HG02852 (cell line): ENCODE measurements at regions not wholly inside any gene's neighbourhood (a gene's known extent, or its start where the extent isn't known, plus 50 kb on each side); places are given as distances from the start of the nearest gene placed in this dataset.

Experiments used
- ATAC-seq: cut with Tn5 transposase; IDR thresholded peaks from one replicate; pipeline ENCODE4 v1.9.1; 2021; ENCODE audit warnings: mild to moderate bottlenecking, moderate library complexity; ENCODE audit not compliant: unreplicated experiment

GRCh38 chr15:66941791-66942190 is 123.6 kb upstream of the SMAD3 start:
- no peak for ATAC-seq

- ATAC-seq, result no peak
Observed at GRCh38 chr15:66942649-66943390, 122.6 kb upstream of the SMAD3 start.

DNA sequence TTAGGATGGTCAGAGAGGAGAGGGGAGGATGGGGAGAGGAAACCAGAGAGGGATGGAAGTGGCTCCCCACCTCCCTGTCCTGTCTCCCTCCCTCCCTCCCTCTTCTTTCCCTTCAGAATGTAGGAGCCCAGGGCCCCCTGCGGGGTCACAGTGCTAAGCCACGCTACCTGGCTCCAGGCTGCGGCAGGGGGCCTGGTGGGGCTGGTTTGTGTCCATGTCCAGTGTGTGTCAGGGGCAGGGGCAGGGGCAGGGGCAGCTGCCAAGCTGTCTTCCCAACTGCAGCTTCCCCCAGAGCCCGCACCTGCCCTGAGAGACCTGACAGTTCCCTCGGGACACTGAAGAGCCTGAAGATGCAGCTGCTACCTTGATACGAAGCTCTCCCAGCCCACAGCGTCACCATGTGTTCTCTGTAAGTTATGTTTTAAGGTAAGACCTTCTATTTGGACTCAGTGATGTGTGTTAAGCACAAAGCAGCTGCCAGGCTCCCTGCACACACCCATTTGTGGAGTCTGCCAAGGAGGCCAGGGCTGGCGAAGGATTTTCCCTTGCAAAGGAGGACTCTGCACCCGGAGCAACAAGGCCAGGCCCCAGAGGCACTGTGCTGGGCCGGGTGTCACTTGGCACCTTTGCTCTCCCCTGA is 121.8 kb upstream of the SMAD3 start:
- no peak for ATAC-seq

GRCh38 chr15:66944121-66944520 is 121.3 kb upstream of the SMAD3 start:
- no peak for ATAC-seq

DNA sequence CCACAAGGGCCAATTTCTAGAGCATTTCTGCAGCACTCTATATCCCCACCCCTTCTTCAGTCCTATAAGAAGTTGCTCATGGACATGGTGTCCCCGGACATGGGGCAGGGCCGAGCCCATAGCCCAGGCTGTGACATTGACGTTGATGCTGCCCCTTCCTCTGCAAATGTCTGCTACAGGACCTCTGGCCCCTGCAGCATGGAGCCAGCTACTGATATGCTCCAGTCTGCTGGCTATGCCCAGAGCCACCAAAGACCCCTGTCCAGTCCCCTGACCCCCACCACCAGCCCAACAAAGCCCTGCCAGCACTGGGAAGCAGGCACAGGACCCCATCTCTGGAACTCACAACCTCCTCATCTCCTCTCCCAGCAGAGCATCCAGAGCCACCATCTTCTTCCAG is 120.1 kb upstream of the SMAD3 start:
- no peak for ATAC-seq

- no peak for ATAC-seq
Observed at GRCh38 chr15:66945842-66946241, 119.6 kb upstream of the SMAD3 start.

DNA sequence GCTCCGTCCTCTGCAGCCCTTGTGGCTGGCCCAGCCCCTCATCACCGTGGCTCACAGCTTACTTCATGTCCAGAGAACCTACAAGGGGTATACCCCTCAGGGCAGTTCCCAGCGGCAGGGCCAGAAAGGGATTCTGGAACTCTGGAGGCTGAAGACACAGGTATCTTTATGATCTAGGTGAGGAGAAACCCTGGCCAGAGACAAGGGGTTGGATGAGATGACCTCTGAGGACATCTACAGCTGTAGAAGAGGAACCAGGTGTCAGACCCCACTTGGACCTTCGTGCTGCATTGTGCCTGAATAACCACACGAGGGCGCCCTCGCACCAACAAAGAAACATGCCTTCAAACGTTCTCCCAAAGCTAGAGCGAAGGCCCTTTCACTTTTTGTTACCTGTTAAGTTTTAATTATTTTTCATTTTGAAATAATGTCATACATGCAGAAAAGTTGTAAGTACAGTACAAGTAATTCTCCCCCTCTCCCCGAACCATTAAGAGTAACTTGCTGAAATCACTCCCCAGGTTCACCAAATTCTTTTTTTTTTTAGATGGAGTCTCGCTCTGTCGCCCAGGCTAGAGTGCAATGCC is 118.7 kb upstream of the SMAD3 start:
- no peak for ATAC-seq

DNA sequence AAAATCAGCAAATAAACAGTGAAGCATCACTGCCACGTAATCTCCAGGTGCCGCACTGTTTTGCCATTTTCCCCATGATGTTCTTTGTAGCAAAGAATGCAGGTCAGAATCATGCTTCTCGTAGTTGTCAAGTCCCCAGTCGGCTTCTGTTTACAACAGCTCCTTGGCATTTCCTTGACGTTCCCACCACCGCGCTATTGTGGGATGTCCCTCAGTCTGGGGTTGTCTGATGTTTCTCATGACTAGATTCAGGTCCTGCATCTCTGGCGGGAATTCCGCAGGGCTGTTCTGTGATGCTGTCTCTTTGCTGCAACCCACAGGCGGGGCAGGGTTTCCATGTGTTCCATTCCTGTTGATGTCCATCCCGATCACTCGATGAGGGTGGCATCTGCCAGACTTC is 117.9 kb upstream of the SMAD3 start:
- ATAC-seq, result no peak

DNA sequence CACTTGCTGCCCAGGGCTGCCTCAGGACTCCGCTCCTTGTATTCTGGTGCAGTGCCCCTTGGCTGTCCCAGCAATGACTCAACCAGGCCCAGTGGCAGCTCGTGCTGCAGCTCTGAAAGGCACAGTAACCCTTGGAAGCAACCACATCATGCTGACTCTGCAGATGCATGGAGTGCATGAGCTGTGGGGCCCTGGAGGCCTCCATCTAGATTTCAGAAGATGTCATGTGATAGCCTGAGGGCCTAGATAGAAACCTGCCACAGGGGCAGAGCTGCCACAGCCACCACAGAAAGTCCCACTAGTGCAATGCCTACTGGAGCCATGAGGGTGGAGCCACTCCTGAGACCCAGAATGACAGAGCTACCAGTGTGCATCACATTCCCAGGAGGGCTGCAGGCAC is 117.1 kb upstream of the SMAD3 start:
- ATAC-seq, result no peak

DNA sequence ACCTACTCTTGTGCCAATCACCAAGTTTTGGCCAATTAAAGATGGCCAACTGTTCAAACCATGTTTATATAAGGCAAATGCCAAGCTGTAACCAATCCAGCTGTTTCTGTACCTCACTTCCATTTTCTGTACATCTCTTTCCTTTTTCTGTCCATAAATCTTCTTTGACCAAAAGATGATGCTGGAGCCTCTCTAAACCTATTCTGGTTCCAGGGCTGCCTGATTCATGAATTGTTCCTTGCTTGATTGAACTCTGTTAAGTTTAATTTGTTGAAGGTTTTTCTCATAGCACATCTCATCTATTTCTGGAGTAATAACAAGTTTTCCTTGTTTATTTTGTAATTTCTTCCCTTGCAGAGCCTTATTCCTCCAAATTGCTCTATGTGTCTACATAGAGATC is 115.3 kb upstream of the SMAD3 start:
- ATAC-seq, result no peak

GRCh38 chr15:66951531-66952320 is 113.7 kb upstream of the SMAD3 start:
- no peak for ATAC-seq

GRCh38 chr15:66952756-66953522 is 112.5 kb upstream of the SMAD3 start:
- no peak for ATAC-seq

- no peak for ATAC-seq
Observed at GRCh38 chr15:66953523-66954229, 111.7 kb upstream of the SMAD3 start.

- no peak for ATAC-seq
Observed at GRCh38 chr15:66954601-66955000, 110.8 kb upstream of the SMAD3 start.

DNA sequence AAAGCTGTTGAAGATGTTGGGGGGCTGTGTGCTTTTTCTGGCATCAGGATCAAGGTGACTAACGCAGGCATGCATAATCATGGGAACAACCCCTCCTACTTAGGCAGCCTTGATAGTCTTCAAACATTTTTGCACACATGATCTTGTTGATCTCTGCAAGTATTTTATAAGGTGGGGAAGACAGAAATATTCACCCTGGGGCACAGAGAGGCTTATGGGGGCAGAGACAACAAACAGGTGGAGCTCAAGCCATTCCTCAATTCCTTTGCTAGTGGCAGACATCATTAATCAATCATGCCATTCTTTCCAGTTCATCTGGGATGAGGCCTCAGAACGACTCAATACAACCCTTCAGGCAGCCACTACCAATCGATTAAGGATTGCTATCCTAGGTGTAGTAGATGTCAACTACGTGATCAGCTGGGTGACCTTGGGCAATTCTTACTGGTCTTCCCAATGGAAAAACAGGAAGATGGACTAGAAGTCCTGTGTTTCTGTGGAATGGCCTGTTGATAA is 110.3 kb upstream of the SMAD3 start:
- no peak for ATAC-seq

GRCh38 chr15:66955871-66956585 is 109.4 kb upstream of the SMAD3 start:
- no peak for ATAC-seq

DNA sequence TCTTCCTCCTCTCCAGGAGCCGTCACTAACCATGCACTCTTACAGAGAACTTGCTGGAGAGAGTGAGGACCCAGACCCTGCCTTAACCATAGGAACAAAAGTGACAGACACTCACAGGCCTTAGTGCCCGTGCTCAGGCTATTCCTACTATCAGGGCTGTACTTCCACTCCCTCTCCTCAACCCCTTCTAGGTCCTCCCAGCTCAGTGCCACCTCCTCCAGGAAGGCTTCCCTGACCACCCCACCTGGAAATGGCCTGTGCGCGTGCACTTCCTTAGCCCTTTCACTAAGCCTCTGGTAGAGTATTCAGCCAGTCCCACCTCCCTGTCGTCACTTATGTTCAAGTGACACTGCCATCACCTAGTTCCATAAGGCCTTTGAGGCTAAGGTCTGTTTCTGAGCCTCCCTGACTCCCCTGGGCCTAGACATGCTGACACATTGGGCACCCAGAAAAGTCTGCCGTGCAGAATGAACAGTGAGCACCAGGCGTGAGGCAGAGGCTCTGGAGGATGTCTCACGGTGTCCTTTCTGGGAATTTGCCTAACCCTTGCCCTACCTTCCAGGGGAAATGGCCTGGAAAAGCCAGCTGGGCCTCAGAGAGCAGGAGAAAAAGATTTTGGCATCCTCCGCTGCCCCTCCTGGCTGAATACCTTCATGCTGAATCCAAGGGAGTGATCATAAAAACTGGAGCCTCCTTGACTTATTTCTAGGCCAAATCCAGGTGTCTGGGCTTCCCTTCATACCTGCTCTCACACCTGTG is 108.6 kb upstream of the SMAD3 start:
- no peak for ATAC-seq

GRCh38 chr15:66957431-66957720 is 108.0 kb upstream of the SMAD3 start:
- ATAC-seq, result no peak

DNA sequence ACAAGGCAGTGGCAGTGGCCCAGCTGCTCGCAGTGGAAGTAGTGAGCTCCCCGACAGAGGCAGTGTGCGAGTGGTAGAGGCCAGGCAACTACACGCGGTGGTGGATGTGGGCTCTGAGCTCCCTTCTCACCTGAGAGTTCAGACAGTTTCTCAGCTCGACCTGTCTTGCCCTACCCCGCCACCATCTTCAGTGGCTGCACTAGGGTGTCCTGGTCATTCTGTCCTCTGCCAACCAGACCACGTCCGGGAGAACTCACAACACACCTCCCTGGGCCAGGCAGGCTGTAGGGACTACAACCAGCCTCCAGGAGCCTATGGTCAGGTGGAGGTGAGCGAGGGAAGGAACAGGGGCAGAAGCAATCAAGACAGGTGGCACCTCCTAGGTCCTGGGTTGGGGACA is 106.3 kb upstream of the SMAD3 start:
- ATAC-seq, result no peak
